Peyer's patch (tissue), 4 donors: ENCODE measurements at regions not wholly inside any gene's neighbourhood (a gene's known extent, or its start where the extent isn't known, plus 50 kb on each side); places are given as distances from the start of the nearest gene placed in this dataset.

Experiments used
- POLR2A ChIP-seq, 2 donors: fragments of 450-650 bp; IDR thresholded peaks; one replicate each; pipeline ENCODE4 v1.5.1; 2017; ENCODE audit warnings: antibody characterized with exemption in 2 of 2, mild to moderate bottlenecking in 2 of 2, moderate library complexity in 2 of 2
- TF ChIP-seq, protein P1 (sequence below), 6 experiments: fragments of 450-650 bp in 4 of 6; fragments of 200-600 bp in 2 of 6; sonication (generic) in 1 of 6; IDR thresholded peaks; one replicate each; pipeline ENCODE4 v1.5.1; 2017 to 2019; ENCODE audit warnings: antibody characterized with exemption in 6 of 6, mild to moderate bottlenecking in 3 of 6, moderate library complexity in 1 of 6

DNA sequence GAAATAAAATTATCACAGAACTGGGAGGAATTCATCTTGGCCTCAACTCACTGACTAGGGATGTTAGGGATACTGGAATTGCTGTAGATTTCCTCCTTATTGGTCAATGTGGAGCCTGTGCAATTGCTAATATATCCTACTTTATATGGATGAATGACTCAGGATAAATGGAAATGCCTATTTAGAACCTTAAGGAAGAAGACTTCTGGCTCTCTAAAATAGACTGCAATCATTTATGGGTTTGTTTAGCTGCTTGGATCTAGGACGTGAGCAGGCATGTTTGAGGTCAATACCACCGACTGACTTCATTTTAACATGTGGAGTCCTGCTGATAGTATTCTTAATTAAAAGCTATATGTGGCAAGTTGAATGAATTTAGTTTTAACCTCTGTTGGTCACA lies 1040.1 kb upstream of the LRRN3 start:
- TF ChIP-seq, protein P1, sequence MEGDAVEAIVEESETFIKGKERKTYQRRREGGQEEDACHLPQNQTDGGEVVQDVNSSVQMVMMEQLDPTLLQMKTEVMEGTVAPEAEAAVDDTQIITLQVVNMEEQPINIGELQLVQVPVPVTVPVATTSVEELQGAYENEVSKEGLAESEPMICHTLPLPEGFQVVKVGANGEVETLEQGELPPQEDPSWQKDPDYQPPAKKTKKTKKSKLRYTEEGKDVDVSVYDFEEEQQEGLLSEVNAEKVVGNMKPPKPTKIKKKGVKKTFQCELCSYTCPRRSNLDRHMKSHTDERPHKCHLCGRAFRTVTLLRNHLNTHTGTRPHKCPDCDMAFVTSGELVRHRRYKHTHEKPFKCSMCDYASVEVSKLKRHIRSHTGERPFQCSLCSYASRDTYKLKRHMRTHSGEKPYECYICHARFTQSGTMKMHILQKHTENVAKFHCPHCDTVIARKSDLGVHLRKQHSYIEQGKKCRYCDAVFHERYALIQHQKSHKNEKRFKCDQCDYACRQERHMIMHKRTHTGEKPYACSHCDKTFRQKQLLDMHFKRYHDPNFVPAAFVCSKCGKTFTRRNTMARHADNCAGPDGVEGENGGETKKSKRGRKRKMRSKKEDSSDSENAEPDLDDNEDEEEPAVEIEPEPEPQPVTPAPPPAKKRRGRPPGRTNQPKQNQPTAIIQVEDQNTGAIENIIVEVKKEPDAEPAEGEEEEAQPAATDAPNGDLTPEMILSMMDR (IDR thresholded peaks at IDR 0.05) = no peak
- no peak for TF ChIP-seq POLR2A (IDR thresholded peaks at IDR 0.05)
